ENCODE measurements at regions not wholly inside any gene's neighbourhood (a gene's known extent, or its start where the extent isn't known, plus 50 kb on each side); places are given as distances from the start of the nearest gene placed in this dataset.

GRCh38 chr15:93203036-93203435 is 114.0 kb upstream of the RGMA start:
- DNase-seq (ENCODE audit: low read depth in 2 of 2): no peak

- no peak for DNase-seq (ENCODE audit: low read depth in 2 of 2)
Observed at GRCh38 chr15:93202405-93202804, 113.4 kb upstream of the RGMA start.

GRCh38 chr15:93201940-93202339 is 112.9 kb upstream of the RGMA start:
- DNase-seq (ENCODE audit: low read depth in 2 of 2): no peak

- DNase-seq (ENCODE audit: low read depth in 2 of 2): no peak
Observed at GRCh38 chr15:93200837-93201226, 111.8 kb upstream of the RGMA start.

- no peak for DNase-seq (ENCODE audit: low read depth in 2 of 2)
Observed at GRCh38 chr15:93200081-93200836, 111.2 kb upstream of the RGMA start.

- no peak for DNase-seq (ENCODE audit: low read depth in 2 of 2)
Observed at GRCh38 chr15:93196135-93196670, 107.2 kb upstream of the RGMA start.

- DNase-seq (ENCODE audit: low read depth in 2 of 2): no peak
Observed at GRCh38 chr15:93195109-93195508, 106.1 kb upstream of the RGMA start.

GRCh38 chr15:93190238-93190637 is 101.2 kb upstream of the RGMA start:
- DNase-seq (ENCODE audit: low read depth in 2 of 2): no peak

- DNase-seq (ENCODE audit: low read depth in 2 of 2): no peak
Observed at GRCh38 chr15:93189561-93189960, 100.5 kb upstream of the RGMA start.

- no peak for DNase-seq (ENCODE audit: low read depth in 2 of 2)
Observed at GRCh38 chr15:93188236-93188635, 99.2 kb upstream of the RGMA start.

- no peak for DNase-seq (ENCODE audit: low read depth in 2 of 2)
Observed at GRCh38 chr15:93185796-93186195, 96.8 kb upstream of the RGMA start.

- no peak for DNase-seq (ENCODE audit: low read depth in 2 of 2)
Observed at GRCh38 chr15:93182703-93183205, 93.7 kb upstream of the RGMA start.

- DNase-seq (ENCODE audit: low read depth in 2 of 2): no peak
Observed at GRCh38 chr15:93180656-93181055, 91.6 kb upstream of the RGMA start.

GRCh38 chr15:93180128-93180527 is 91.1 kb upstream of the RGMA start:
- no peak for DNase-seq (ENCODE audit: low read depth in 2 of 2)

- DNase-seq (ENCODE audit: low read depth in 2 of 2): no peak
Observed at GRCh38 chr15:93179700-93180102, 90.7 kb upstream of the RGMA start.

- no peak for DNase-seq (ENCODE audit: low read depth in 2 of 2)
Observed at GRCh38 chr15:93179072-93179471, 90.1 kb upstream of the RGMA start.

GRCh38 chr15:93178371-93178770 is 89.4 kb upstream of the RGMA start:
- DNase-seq (ENCODE audit: low read depth in 2 of 2): no peak

- no peak for DNase-seq (ENCODE audit: low read depth in 2 of 2)
Observed at GRCh38 chr15:93176065-93176464, 87.1 kb upstream of the RGMA start.

- DNase-seq (ENCODE audit: low read depth in 2 of 2): no peak
Observed at GRCh38 chr15:93174836-93175235, 85.8 kb upstream of the RGMA start.

- DNase-seq (ENCODE audit: low read depth in 2 of 2): no peak
Observed at GRCh38 chr15:93173369-93173768, 84.4 kb upstream of the RGMA start.

GRCh38 chr15:93171476-93171875 is 82.5 kb upstream of the RGMA start:
- DNase-seq (ENCODE audit: low read depth in 2 of 2): no peak

- no peak for DNase-seq (ENCODE audit: low read depth in 2 of 2)
Observed at GRCh38 chr15:93170329-93170728, 81.3 kb upstream of the RGMA start.

- DNase-seq (ENCODE audit: low read depth in 2 of 2): no peak
Observed at GRCh38 chr15:93168910-93169309, 79.9 kb upstream of the RGMA start.

- DNase-seq (ENCODE audit: low read depth in 2 of 2): no peak
Observed at GRCh38 chr15:93167291-93167690, 78.3 kb upstream of the RGMA start.

Data from activated CD8-positive, alpha-beta memory T cell treated with anti-CD3 and anti-CD28 coated beads for 4 hours (primary cell).